Left renal pelvis (tissue), 4 donors: ENCODE measurements at regions not wholly inside any gene's neighbourhood (a gene's known extent, or its start where the extent isn't known, plus 50 kb on each side); places are given as distances from the start of the nearest gene placed in this dataset.

ENCODE experiments used
- DNase-seq, 4 donors: peaks; one replicate each; pipeline ENCODE4 v3.0.0-alpha.2; 2013; ENCODE audit warnings: low read depth in 4 of 4, low spot score in 3 of 4

DNA sequence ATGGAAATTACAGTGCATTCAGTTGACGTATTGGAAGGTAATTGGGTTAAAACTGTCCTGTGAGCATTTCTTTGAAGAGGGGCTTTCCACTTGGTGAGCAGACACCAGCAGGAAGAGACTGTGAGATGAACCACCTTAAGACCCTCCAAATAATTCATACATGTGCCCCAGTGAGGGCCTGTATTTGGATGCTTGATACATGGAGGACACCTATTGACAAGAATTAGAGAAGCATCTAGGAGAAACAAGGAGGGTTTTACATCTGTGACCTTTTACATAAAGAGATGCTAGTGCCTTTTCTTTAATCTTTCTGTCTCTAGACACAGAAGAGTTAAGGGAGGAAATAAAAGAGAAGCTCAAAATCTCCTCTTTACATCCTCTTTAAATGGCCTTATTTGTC lies 1115.3 kb upstream of the IGFBP7 start:
- no peak for DNase-seq

DNA sequence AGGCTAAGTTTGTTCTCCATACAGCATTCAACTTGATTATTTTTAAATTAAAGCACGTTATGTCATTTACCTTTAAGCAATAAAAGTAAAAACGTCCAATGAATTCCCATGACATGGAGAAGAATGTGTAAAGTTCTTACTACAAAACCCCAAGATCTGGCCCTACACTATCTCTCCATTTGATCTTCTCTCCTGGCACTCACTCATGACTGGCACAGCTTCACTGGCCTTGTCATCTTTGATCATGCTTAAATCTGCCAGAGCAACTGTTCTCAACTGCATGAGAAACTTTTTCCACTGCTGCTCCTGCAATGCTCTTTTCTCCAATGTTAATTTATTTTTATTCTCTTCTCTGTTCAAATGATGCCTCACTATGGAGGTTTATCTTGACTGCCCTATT lies 1109.0 kb upstream of the IGFBP7 start:
- no peak for DNase-seq

DNA sequence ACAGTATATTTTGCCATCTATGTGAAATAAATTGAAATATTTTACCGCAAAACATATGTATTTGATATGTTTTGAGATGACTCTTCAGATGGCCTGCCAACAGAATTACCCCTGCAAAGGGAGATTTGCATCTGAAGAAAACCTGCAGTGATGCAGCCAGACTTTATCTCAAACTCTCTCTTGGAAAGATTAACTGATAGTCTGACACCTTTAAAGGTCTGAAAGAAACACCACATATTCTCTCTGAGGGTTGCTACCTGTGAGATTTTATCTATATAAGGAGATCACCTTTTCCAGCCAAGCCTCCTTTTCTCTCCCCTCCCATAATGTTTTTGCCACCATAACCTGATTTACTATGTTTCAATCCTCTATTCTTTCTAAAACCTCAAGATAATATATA lies 1106.3 kb upstream of the IGFBP7 start:
- DNase-seq = no peak

DNA sequence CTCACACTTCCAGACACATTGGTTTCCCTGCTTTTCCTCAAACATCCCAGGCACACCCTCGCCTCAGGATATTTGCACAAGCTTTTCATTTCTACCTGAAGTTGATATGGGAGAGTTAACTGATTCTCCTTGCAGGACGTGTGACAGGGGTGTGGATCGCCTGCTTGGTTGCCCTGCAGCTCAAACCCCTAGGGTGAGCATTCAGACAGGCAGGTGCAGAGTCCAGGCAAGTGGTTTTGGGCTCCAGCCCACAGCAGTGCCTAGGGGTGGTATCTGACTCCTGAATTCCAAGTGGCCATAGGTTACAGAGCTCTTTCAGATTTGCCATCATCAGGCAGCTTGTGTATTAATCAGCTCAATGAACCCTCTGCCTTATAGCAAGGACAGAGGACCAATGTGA lies 1104.2 kb upstream of the IGFBP7 start:
- DNase-seq = no peak

DNA sequence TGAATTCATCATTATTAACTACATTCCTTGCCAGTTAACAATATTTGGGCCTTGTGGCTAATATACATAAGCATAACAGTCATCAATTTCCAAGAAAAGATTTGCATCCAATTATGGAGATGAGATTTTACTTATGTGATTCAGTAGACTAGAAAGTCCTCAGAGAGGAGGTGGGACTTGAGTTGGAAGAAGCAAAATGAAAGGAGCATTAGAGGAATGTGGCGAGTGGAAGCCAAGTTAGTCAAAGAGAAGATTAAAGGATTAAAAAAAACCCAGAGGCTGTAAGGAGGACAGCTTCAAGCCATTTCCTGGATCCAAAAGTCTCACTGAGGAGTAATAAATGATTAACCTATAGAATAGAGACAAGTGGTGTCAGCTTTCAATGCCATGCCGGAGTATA lies 1099.4 kb upstream of the IGFBP7 start:
- no peak for DNase-seq

DNA sequence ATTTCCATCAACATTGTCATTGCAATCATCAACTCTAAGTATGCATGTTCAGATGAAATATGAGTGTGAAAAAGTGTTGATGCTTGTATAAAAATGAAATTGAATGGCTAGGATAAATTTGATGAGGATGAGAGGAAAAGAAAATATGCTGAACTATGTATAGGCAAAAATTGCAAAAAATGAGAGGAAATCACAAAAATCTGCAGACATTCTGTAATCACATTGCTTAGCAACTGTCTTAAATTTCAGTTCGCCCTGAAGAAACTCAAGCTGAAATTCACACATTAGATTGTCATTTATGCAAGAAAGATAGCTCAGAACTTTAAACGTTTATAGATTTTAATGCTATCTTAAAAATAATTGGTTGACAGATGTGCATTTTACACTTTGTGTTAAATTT lies 1098.8 kb upstream of the IGFBP7 start:
- no peak for DNase-seq

DNA sequence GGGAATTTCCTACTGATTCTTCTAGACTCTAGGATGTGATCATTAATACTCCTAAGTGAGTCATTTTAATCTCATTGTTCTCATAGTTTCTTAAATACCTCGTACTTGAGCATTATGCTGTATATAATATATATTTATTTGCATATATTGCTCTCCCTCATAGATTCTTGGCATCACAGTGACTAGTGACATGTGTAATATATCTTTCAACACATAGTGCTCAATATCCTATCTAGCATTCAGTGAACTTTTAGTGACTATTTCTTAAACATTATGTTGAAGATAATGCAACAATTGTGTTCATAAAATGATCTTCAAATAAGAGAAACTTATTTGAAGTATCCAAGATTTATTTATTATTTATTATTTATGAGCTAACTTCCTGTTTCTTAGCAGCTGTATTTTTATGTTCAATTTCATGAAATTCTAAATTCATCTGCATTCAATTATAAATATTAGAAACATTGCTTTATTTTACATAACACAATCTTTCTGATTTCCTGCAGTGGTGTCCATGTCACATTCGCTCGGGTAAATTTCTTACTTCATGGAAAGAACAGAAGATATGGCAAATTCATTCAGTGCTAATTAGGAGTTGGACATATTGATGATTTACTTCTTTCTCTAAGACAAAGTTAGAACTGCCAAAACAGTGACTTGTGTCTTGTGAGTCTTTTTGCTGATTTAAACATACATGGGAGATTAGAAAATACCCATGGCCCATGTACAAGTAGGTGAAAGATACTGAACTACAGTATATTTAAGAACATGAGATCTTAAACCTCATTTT lies 1095.5 kb upstream of the IGFBP7 start:
- no peak for DNase-seq

DNA sequence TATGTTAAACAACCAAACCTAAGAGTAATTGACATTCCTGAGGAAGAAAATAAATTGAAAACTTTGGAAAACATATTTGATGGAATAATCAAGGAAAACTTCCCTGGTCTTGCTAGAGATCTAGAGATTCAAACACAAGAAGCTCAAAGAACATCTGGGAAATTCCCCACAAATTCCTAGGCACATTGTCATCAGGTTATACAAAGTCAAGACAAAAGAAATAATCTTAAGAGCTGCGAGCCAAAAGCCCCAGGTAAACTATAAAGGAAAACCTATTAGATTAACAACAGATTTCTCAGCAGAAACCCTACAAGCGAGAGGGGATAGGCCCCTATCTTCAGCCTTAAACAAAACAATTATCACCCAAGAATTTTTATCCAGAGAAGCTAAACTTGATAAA lies 1082.0 kb upstream of the IGFBP7 start:
- no peak for DNase-seq

DNA sequence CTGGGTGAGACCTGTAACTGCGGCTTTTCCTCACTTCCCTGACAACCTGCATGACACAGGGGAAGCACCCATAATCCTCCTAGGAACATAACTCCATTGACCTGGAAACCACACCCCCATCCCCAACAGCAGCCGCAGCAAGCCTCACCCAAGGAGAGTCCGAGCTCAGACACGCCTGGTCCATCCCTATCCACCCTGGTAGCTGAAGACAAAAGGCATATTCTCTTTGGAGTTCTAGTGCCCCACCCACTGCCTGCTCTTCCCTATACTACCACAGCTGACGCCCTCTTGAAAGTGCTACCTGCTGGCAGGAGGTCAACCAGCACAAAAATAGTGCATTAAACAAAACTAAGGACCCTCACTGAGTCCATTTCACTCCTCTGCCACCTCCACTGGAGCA lies 1080.9 kb upstream of the IGFBP7 start:
- DNase-seq = no peak

DNA sequence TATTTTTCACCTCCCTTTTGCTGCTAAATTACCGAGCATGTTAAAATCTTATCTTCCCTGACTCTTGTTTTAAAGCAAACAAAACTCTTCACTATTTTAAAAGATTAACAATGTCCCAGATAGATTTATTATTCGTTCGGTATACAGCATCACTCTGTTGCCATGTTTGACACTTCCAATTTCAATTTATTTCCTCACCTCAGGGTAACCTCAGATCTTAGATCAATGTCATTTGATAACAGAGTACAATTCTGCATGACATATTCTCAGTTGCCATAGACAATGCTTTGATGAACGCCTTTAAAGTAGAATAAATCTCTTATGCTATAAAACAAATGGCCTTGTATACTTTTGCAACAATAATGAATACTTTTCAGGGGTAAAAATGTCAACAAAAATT lies 1078.1 kb upstream of the IGFBP7 start:
- no peak for DNase-seq

DNA sequence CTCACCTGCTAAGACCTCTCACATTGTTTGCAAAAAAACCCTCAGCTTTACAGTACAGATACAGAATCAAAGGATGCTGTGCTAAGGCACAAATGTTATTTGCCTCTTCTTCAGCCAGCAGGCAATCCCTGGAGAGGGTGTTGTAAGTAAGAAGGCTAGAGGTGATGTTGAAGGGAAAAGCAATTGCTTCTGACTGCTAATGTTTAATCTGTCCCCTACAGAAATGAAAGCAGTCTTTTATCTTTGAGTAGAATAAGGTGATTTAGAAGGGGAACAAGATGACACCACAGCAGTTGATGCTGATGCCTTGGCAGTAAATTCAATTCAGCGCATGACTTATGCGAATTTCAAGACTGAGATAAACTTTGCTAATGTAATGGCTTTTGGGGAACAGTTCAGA lies 1064.8 kb upstream of the IGFBP7 start:
- no peak for DNase-seq

DNA sequence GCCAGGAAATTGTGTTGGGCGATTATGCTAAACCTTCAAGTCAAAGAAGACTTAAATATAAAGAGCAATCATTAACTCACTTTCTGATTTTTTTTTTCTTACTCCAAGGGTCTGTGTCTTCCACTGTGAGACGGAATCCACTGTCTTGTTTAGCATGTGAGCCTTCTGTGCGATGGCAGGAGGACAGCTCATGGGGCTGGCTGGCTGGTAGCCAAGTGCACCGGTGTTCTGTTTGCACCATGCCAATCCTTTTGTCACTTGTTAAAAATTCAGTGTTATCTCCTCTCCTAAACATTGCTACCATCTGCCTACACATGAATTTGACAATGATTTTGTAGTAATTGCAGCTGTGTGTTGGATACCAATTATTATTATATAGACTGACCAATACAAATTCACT lies 1056.3 kb upstream of the IGFBP7 start:
- no peak for DNase-seq

DNA sequence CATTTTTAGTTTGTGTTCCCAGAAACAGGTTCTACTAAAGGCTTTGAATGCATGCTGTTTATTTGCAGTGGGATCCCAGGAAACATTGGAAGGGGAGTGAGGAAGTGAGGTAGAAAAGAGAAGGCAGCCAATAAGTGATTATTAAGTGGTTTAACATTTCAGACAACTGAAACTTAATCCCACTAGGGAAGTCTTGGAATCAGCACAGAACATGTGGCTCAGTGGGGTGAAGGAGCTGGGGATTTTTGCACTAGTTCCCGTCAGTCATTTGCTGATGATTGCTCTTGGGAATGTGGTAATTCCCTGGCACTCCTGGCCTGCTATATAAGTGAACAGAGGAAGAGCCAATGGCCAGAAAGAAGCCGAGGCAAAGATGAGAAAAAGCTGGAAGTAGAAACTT lies 1053.0 kb upstream of the IGFBP7 start:
- DNase-seq = no peak

DNA sequence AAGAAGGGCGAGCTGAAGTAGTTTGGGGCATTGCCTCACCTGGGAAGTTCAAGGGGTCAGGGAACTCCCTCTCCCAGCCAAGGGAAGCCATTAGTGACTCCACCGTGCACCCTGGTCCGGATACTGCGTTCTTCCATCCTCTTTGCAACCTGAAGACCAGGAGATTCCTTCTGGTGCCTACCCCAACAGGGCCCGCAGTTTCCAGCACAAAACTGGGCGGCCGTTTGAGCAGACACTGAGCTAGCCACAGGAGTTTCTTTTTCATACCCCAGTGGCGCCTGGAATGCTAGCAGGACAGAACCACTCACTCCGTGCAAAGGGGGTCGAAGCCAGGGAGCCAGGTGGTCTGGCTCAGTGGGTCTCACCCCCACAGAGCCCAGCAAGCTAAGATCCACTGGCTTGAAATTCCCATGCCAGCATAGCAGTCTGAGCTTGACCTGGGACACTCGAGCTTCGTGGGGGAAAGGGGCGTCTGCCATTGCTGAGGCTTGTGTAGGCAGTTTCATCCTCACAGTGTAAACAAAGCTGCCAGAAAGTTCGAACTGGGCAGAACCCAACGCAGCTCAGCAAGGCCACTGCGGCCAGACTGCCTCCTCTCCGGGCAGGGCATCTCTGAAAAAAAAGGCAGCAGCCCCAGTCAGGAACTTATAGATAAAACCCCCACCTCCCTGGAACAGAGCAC lies 1039.4 kb upstream of the IGFBP7 start:
- DNase-seq = no peak

DNA sequence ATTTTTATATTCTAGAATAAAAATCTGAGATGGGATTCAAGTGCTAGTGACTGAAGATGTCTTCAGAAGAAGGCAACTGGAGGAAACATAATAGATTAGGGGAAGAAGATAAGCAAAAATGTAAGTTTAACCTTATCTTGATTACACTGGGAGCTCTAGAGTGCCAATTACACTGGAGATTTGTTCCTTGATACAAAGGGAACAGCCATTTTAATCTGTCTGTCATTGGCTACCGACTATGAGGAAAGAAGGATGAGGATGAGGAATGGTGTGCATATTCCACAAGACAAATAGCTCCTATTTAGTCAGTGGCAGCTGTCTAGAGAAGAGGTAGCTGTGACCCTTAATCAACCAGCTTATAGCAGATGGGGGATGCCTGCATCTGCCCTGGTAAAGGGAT lies 1034.5 kb upstream of the IGFBP7 start:
- no peak for DNase-seq

DNA sequence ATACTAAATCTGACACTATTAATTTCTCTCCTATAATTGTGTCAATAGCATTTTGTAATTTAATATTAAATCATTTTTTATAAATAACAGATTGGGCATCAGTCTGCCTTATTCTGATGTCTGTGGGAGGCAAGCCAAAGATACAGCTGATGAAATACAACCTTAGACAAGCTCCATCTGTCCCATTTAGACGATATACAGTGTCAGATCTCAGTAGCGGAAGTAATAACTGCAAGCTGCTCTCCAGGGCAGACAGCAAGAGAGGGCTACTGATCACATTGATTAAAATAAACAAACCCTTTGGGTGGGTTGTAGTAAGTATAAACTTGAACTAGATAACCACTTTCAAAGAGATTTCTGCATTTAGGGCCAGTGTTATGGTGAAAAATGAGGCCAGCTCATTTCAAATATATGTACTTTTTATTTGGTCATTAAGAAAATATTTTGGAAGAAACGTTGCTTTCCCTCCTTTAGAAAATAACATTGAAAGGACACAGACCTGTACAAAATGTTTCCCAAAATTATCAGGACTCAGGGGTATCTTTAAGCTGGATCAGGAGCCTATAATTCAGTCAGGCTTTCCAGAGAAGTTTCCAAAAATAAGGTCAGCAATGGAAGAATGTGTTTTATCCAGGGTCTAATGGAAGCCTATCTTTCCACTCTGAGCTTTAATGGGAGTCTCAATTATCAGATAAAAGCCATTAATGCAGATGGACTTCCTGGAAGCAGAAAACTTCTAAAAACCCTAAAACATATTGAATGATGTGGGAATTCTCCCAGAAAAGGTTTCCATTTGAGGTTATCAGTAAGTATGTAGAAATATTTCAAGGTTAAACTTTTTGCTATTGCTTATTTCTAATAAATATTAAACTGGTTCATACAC lies 1028.8 kb upstream of the IGFBP7 start:
- peak in 1 of 4 donors; percentile 16 for DNase-seq

DNA sequence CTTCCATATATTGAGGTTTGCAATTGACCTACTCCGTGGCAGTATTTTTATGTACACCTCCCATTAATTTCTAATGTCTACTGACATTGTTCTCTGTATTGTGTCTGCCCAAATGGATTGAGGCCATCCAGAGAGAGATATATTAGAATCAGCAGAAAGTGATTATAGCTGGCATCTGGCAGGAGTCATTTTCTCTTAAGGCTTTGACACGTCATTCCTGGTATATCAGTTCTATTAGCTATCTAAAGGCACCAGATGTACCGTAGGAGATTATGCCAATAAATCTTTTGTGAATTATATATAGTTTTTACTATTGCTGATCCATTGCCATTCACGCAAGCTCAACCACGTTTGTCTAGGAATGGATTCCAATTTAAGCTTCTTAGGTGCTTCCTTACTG lies 1026.4 kb upstream of the IGFBP7 start:
- DNase-seq = no peak

DNA sequence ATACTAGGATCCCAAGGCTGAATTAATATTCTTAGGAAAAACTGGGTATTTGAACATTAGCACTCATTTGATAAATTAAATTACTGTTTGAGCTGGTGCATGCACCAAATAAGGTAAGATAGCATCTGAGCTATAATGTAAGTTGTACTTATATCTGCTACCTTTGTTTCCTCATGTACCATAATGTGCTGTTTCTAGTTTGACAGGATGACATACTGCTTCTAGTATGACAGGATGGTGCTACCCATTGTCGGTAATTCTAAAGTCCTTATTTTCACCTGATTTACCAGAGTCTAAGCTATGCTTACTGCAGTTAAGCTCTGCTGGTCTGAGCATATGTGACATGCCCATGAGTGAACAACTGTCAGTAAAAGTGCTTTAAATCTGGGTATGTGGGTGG lies 1017.5 kb upstream of the IGFBP7 start:
- no peak for DNase-seq

DNA sequence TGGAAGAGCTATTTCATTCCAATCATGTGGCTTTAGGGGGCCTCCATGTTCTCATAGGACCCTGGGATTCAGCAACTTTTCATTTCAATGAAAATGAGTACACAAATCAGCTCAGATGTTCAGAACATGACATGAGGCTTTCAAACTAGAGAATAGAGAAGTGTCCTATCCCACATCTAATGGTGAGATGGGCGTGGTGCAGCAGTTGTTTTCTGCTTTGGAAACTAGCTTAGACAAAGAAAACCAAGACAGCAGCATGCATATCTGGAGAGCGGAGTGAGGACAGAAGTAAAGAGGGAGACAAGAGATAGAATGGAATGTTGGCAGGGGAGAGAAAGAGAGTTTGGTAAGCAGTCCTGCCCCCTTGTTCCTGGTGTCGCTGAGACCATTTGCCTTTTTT lies 1009.1 kb upstream of the IGFBP7 start:
- no peak for DNase-seq

DNA sequence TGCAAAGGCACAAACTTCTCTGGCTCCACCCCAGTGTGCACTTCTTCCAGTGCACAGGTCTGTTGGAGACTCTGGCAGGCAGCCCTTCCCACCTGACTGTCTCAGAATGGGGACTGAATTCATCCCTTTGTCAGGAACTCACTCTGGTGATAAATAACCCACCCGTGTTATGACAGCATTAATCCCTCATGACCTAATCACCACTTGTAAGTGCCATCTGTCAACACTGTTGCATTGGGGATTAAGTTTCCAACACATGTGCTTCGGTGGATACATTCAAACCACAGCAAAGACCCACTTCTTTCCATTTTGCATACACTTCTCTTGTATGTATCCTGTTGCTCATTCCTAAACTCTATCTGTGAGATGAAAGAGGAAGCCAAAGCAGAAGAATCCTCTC lies 1002.9 kb upstream of the IGFBP7 start:
- DNase-seq = no peak

DNA sequence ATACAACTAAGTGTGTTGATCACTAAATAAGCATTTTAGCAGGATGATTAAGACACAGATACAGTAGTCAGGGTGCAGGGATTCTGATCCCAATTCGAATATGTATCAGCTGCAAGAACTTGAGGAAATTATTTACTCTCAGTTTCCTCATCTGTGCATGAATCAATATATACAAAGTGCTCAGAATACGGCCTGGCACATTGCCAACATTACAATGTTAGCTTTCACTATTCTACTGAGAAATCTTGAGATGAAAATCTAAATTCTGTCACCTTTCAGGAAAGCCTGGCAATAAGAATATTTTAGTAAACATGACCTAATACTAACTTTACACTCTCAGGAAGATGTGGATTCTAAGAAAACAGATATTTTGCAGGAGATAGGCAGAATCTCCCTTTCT lies 1001.6 kb upstream of the IGFBP7 start:
- no peak for DNase-seq

DNA sequence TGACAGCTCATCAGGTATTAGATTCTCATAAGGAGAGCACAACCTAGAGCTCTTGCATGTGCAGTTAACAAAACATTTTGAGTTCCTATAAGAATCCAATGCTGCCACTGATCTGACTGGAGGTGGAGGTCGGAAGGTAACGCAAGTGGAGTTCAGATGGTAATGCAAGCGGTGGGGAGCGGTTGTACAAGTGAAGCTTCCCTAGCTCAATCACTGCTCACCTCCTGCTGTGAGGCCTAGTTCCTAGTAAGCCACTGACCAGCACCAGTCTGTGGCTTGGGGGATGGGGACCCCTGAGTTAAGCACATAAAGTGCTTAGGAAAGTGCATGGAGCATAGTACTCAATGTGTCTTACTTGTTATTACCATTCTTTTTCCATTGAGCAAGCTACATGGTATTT lies 983.2 kb upstream of the IGFBP7 start:
- no peak for DNase-seq
